Endothelial cell of umbilical vein (primary cell): ENCODE measurements at regions not wholly inside any gene's neighbourhood (a gene's known extent, or its start where the extent isn't known, plus 50 kb on each side); places are given as distances from the start of the nearest gene placed in this dataset.

Source experiments
- BruUV-seq: library from RNA; stranded (reverse); fragments of 400-500 nt; replicated peaks from 2 replicates; lab custom pipeline; 2021; lab: Mats Ljungman, UMichigan
- CTCF ChIA-PET: fragments of 300-600, 350-600 bp; sonication (Branson Sonifier 250); formaldehyde crosslinking; loops from one replicate; lab custom pipeline; 2021; ENCODE audit warnings: antibody characterized with exemption, inconsistent platforms; lab: Charles Lee
- POLR2A ChIA-PET: fragments of 300-600, 350-600 bp; sonication (Branson Sonifier 250); formaldehyde crosslinking; loops from one replicate; lab custom pipeline; 2021; ENCODE audit warnings: antibody characterized with exemption, inconsistent platforms; lab: Charles Lee
- DNase-seq: peaks from one replicate; pipeline ENCODE4 v3.0.0-alpha.2; 2011; ENCODE audit warnings: low read depth, low spot score
- FAIRE-seq: peaks from 2 replicates; lab custom pipeline; 2011; peaks lifted over from hg19 to GRCh38; lab: Jason Lieb, UNC
- H2AFZ ChIP-seq: 2 replicates; pipeline ENCODE4 v1.6.0; 2012; ENCODE audit warnings: low read depth, low read length, control low read depth, inconsistent platforms
- H3K27ac ChIP-seq: 2 replicates; pipeline ENCODE4 v1.5.1; 2011; ENCODE audit warnings: low read depth, mild to moderate bottlenecking, control low read depth, low read length, moderate library complexity; ENCODE audit not compliant: insufficient read depth
- H3K27me3 ChIP-seq, 2 experiments: 2 replicates each; pipeline versions ENCODE4 v1.6.0 to v1.6.1; 2011; ENCODE audit warnings: low read length in 2 of 2, mixed read lengths in 1 of 2; ENCODE audit not compliant: control insufficient read depth in 2 of 2, insufficient read depth in 2 of 2
- H3K36me3 ChIP-seq, 2 experiments: 2 replicates in 1 of 2; 3 replicates in 1 of 2; pipeline ENCODE4 v1.5.1; 2011; ENCODE audit warnings: low read length in 2 of 2, mild to moderate bottlenecking in 1 of 2, moderate library complexity in 1 of 2; ENCODE audit not compliant: control insufficient read depth in 2 of 2, insufficient read depth in 2 of 2; ENCODE audit errors: extremely low read depth in 1 of 2
- H3K4me1 ChIP-seq: 3 replicates; pipeline ENCODE4 v1.5.1; 2011; ENCODE audit warnings: mild to moderate bottlenecking, low read length; ENCODE audit not compliant: control insufficient read depth, insufficient read depth; ENCODE audit errors: extremely low read depth
- H3K4me2 ChIP-seq: 2 replicates; pipeline ENCODE4 v1.6.1; 2011; ENCODE audit warnings: low read length, control low read depth, mixed read lengths; ENCODE audit not compliant: insufficient read depth
- H3K4me3 ChIP-seq, 3 experiments: fragments of 200-600 bp in 1 of 3; sonication (generic), shearing (Covaris generic) in 1 of 3; replicated peaks in 1 of 3; 2 replicates each; pipeline ENCODE4 v1.5.1; 2011 to 2016; ENCODE audit warnings: control low read depth in 3 of 3, low read length in 3 of 3, mild to moderate bottlenecking in 2 of 3, inconsistent platforms in 1 of 3, low read depth in 1 of 3, moderate library complexity in 1 of 3; ENCODE audit not compliant: insufficient read depth in 1 of 3
- H3K79me2 ChIP-seq: 2 replicates; pipeline ENCODE4 v1.6.0; 2012; ENCODE audit warnings: low read length, inconsistent platforms; ENCODE audit not compliant: control insufficient read depth, insufficient read depth
- H3K9ac ChIP-seq: replicated peaks from 2 replicates; pipeline ENCODE3; 2011; ENCODE audit warnings: low read length, control low read depth; ENCODE audit not compliant: insufficient read depth; ENCODE audit errors: extremely low read depth
- H3K9me1 ChIP-seq: replicated peaks from 3 replicates; pipeline ENCODE4 v1.6.0; 2011; ENCODE audit warnings: mild to moderate bottlenecking, low read length; ENCODE audit not compliant: control insufficient read depth, insufficient read depth; ENCODE audit errors: extremely low read depth
- H3K9me3 ChIP-seq: replicated peaks from 2 replicates; pipeline ENCODE4 v1.5.1; 2012; ENCODE audit warnings: low read length, inconsistent platforms; ENCODE audit not compliant: control insufficient read depth, insufficient read depth
- H4K20me1 ChIP-seq: replicated peaks from 2 replicates; pipeline ENCODE3; 2011; ENCODE audit warnings: mild to moderate bottlenecking, low read length; ENCODE audit not compliant: control insufficient read depth, insufficient read depth; ENCODE audit errors: extremely low read depth
- EZH2 ChIP-seq: IDR thresholded peaks from 2 replicates; pipeline ENCODE4 v1.6.1; 2012; ENCODE audit warnings: borderline replicate concordance, low read depth, mild to moderate bottlenecking, moderate library complexity, low read length, inconsistent platforms; ENCODE audit not compliant: severe bottlenecking
- FOS ChIP-seq: IDR thresholded peaks from 2 replicates; pipeline ENCODE4 v1.6.1; 2011; ENCODE audit warnings: mild to moderate bottlenecking, low read length, moderate library complexity, borderline replicate concordance; ENCODE audit not compliant: insufficient read depth
- GATA2 ChIP-seq: IDR thresholded peaks from 2 replicates; pipeline ENCODE4 v1.7.0; 2011; ENCODE audit warnings: low read depth, mild to moderate bottlenecking, moderate library complexity, mixed read lengths, low read length; ENCODE audit not compliant: insufficient read length, insufficient read depth
- JUN ChIP-seq: IDR thresholded peaks from 2 replicates; pipeline ENCODE4 v1.6.1; 2011; ENCODE audit warnings: borderline replicate concordance, low read depth; ENCODE audit not compliant: insufficient read length, insufficient read depth
- MYC ChIP-seq: IDR thresholded peaks from one replicate; pipeline ENCODE4 v1.6.1; 2011; ENCODE audit warnings: mild to moderate bottlenecking, low read depth, low read length
- POLR2A ChIP-seq: IDR thresholded peaks from 2 replicates; pipeline ENCODE4 v1.6.1; 2012; ENCODE audit warnings: low read depth, mild to moderate bottlenecking, control low read depth, low read length
- POLR2AphosphoS5 ChIP-seq: IDR thresholded peaks from 2 replicates; pipeline ENCODE4 v1.6.1; 2012; ENCODE audit warnings: low read depth, mild to moderate bottlenecking, control low read depth, low read length, moderate library complexity; ENCODE audit not compliant: insufficient read depth
- dilution Hi-C: fragments of 300-500 bp; cut with MboI; formaldehyde crosslinking; loops from one replicate; pipeline ENCODE4 v1.15.0; 2019; ENCODE audit warnings: low sequenced_read_pairs; ENCODE audit not compliant: extremely low pct_ligation_motif_present
- intact Hi-C: fragments of 100-400 bp; cut with micrococcal nuclease; formaldehyde crosslinking; loops from one replicate; pipeline ENCODE4 v1.10.0; 2022
- TF ChIP-seq, protein P1 (sequence below): IDR thresholded peaks from 2 replicates; pipeline ENCODE4 v1.6.1; 2011; ENCODE audit not compliant: insufficient read depth, insufficient read length
- TF ChIP-seq, protein P2 (sequence below), 2 donors: IDR thresholded peaks; 1 replicate in 1 of 2; 2 replicates in 1 of 2; pipeline ENCODE4 v1.5.1; 2011; ENCODE audit warnings: low read length in 2 of 2, mild to moderate bottlenecking in 2 of 2, moderate library complexity in 2 of 2, control low read depth in 1 of 2, inconsistent platforms in 1 of 2, low read depth in 1 of 2; ENCODE audit not compliant: insufficient read depth in 1 of 2; ENCODE audit errors: extremely low read depth in 1 of 2

DNA sequence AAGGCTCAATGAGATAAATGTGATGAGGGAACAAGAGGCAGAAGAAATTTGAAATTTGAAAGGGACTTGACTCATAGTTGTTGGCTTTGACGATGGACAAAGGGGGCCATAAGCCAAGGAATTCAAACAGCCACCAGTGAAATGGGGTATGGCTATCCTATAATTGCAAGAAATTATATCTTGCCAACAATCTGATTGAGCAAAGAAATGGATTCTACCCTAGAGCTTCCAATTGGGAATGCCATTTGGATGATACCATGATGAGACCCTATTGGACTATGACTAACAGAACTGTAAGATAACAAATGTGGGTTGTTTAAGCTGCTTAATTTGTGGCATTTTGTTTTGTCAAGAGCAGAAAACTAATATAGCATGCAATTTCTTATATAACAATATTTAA lies 270.1 kb upstream of the ARSJ start:
- Histone ChIP-seq H3K9me3 (no peaks in the 10 kb centered on the region), H2AFZ (no peak overlapping the region), H3K4me1 (no peaks in the 10 kb centered on the region), H3K27ac (no peak overlapping the region), H3K9ac (no peak overlapping the region), H3K4me2 (no peak overlapping the region), H3K9me1 (no peaks in the 10 kb centered on the region), H4K20me1 (no peaks in the 10 kb centered on the region), H3K36me3 (no peaks in the 10 kb centered on the region), H3K79me2 (no peaks in the 10 kb centered on the region), H3K4me3 (no peak overlapping the region), H3K27me3 (no peaks in the 10 kb centered on the region)
- TF ChIP-seq GATA2 = no peak
- no peak for TF ChIP-seq JUN
- TF ChIP-seq POLR2A = no peak
- no peak for TF ChIP-seq MYC
- TF ChIP-seq, protein P1, sequence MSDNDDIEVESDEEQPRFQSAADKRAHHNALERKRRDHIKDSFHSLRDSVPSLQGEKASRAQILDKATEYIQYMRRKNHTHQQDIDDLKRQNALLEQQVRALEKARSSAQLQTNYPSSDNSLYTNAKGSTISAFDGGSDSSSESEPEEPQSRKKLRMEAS = no peak
- no peak for TF ChIP-seq FOS
- TF ChIP-seq EZH2 = no peak
- no peak for TF ChIP-seq POLR2AphosphoS5
- ChIA-PET CTCF (interaction anchor here (1.2 kb wide), 1 partner anchor 20 kb away, joined by 3 read pairs; no protein-coding TSS in a partner anchor), POLR2A (no interaction called here)
- DNase-seq = no peak
- intact Hi-C loops = loop anchor here (2.0 kb wide), 1 partner anchor 15 kb away; no protein-coding TSS in a partner anchor
- no TSS peak for BruUV-seq
- dilution Hi-C loops = no loop called here
- no peak for FAIRE-seq

DNA sequence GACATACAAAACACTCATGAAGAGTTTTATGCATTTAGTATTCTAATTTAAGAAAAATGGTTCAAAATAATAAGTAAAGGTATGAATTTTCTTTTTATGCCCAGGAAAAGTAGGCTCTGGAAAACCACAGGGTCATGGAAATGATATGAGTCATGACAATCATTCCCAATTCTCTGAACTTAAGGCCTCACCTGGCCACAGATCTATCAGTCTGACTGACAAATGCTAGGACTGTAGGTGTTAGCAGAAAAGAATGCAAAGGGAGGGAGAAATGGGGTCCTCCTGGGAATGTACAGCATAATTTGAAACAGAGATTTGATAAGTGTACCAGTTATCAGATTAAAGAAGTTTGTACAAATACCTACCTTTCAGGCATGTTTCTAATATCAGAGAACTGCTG lies 270.5 kb upstream of the ARSJ start:
- no peak for TF ChIP-seq FOS
- TF ChIP-seq MYC = no peak
- no peak for TF ChIP-seq JUN
- no peak for TF ChIP-seq GATA2
- TF ChIP-seq EZH2 = no peak
- TF ChIP-seq POLR2A = no peak
- TF ChIP-seq, protein P2, sequence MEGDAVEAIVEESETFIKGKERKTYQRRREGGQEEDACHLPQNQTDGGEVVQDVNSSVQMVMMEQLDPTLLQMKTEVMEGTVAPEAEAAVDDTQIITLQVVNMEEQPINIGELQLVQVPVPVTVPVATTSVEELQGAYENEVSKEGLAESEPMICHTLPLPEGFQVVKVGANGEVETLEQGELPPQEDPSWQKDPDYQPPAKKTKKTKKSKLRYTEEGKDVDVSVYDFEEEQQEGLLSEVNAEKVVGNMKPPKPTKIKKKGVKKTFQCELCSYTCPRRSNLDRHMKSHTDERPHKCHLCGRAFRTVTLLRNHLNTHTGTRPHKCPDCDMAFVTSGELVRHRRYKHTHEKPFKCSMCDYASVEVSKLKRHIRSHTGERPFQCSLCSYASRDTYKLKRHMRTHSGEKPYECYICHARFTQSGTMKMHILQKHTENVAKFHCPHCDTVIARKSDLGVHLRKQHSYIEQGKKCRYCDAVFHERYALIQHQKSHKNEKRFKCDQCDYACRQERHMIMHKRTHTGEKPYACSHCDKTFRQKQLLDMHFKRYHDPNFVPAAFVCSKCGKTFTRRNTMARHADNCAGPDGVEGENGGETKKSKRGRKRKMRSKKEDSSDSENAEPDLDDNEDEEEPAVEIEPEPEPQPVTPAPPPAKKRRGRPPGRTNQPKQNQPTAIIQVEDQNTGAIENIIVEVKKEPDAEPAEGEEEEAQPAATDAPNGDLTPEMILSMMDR (IDR thresholded peaks at IDR 0.05; ENCODE audit: extremely low read depth in 1 of 2, insufficient read depth in 1 of 2, low read depth in 1 of 2, low read length in 2 of 2) = no peak
- no peak for TF ChIP-seq POLR2AphosphoS5
- TF ChIP-seq, protein P1 = no peak
- no peaks in the 10 kb centered on the region for H3K36me3 ChIP-seq
- ChIA-PET CTCF (interaction anchor here (0.7 kb wide), 1 partner anchor 13 kb away, joined by 3 read pairs; no protein-coding TSS in a partner anchor), POLR2A (no interaction called here)
- H2AFZ ChIP-seq = no peak overlapping the region
- H4K20me1 ChIP-seq = no peaks in the 10 kb centered on the region
- H3K4me1 ChIP-seq = no peaks in the 10 kb centered on the region
- no peaks in the 10 kb centered on the region for H3K9me1 ChIP-seq
- no TSS peak for BruUV-seq
- no peak overlapping the region for H3K4me2 ChIP-seq
- intact Hi-C loops (loop anchor here (2.0 kb wide), 1 partner anchor 15 kb away; no protein-coding TSS in a partner anchor), dilution Hi-C loops (no loop called here)
- H3K27me3 ChIP-seq = no peaks in the 10 kb centered on the region
- H3K79me2 ChIP-seq = no peaks in the 10 kb centered on the region
- H3K9ac ChIP-seq = no peak overlapping the region
- FAIRE-seq = no peak
- H3K27ac ChIP-seq = no peak overlapping the region
- no peak for DNase-seq
- H3K4me3 ChIP-seq = no peak overlapping the region
- H3K9me3 ChIP-seq = no peaks in the 10 kb centered on the region
